ENCODE measurements at regions not wholly inside any gene's neighbourhood (a gene's known extent, or its start where the extent isn't known, plus 50 kb on each side); places are given as distances from the start of the nearest gene placed in this dataset.

- H3K27me3 ChIP-seq = no peaks in the 10 kb centered on the region
- intact Hi-C loops (cut with DNase I; ENCODE audit: low total_unique reads) = no loop called here
- no peak overlapping the region for H3K4me3 ChIP-seq
- H3K36me3 ChIP-seq = no peaks in the 10 kb centered on the region
- H3K9me3 ChIP-seq = no peaks in the 10 kb centered on the region
- no peaks in the 10 kb centered on the region for H3K4me1 ChIP-seq
- DNase-seq = no peak
- TF ChIP-seq CTCF (IDR thresholded peaks at IDR 0.05) (no peak), POLR2A (IDR thresholded peaks at IDR 0.05) (no peak)
- H3K27ac ChIP-seq = no peak overlapping the region
Observed at GRCh38 chr10:83603708-83604107, 535.6 kb upstream of the GHITM start.

- no peak for TF ChIP-seq POLR2A (IDR thresholded peaks at IDR 0.05)
- TF ChIP-seq CTCF (IDR thresholded peaks at IDR 0.05) = no peak
- Histone ChIP-seq H3K9me3 (no peaks in the 10 kb centered on the region), H3K27me3 (no peaks in the 10 kb centered on the region), H3K4me3 (no peak overlapping the region), H3K36me3 (no peaks in the 10 kb centered on the region), H3K4me1 (no peaks in the 10 kb centered on the region), H3K27ac (no peak overlapping the region)
- DNase-seq = no peak
- intact Hi-C loops (cut with DNase I; ENCODE audit: low total_unique reads) = no loop called here
Observed at GRCh38 chr10:83605783-83606630, 533.3 kb upstream of the GHITM start.

DNA sequence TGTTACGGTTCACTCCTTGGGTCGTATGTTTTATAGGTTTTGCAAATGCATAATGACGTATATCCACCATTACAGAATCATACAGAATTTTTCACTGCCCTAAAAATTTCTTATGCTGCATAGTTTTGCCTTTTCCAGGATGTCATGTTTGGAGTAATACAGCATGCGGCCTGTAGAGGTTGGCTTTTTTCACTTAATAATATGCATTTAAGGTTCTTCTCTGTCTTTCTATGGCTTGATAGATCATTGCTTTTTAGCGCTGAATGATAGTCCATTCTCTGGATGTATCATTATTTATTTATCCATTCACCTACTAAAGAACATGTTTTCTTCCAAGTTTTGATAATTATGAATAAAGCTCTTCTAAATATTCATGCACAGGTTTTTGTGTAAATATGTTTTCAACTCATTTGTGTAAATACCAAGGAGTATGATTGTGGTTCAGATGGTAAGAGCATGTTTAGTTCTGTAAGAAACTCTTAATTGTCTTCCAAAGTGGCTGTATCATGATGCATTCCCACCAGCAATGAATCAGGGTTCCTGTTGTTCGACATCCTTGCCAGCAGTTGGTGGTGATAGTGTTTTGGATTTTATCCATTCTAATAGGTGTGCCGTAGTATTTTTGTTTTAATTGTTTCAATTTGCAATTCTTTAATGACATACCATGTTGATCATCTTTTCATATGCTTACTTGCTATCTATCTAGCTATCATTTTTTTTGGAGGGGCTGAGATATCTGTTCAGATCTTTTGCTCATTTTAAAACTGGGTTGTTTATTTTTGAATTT, 531.2 kb upstream of the GHITM start:
- H3K9me3 ChIP-seq = no peaks in the 10 kb centered on the region
- H3K4me3 ChIP-seq = no peak overlapping the region
- H3K27me3 ChIP-seq = no peaks in the 10 kb centered on the region
- H3K4me1 ChIP-seq = no peaks in the 10 kb centered on the region
- no peak for DNase-seq
- intact Hi-C loops (cut with DNase I; ENCODE audit: low total_unique reads) = no loop called here
- no peaks in the 10 kb centered on the region for H3K36me3 ChIP-seq
- H3K27ac ChIP-seq = no peak overlapping the region
- TF ChIP-seq POLR2A (IDR thresholded peaks at IDR 0.05) = no peak
- no peak for TF ChIP-seq CTCF (IDR thresholded peaks at IDR 0.05)

GRCh38 chr10:83612050-83612449, 527.3 kb upstream of the GHITM start:
- DNase-seq = no peak
- Histone ChIP-seq H3K27me3 (no peaks in the 10 kb centered on the region), H3K4me3 (no peak overlapping the region), H3K4me1 (no peaks in the 10 kb centered on the region), H3K36me3 (no peaks in the 10 kb centered on the region), H3K27ac (no peak overlapping the region), H3K9me3 (no peaks in the 10 kb centered on the region)
- intact Hi-C loops (cut with DNase I; ENCODE audit: low total_unique reads) = no loop called here
- TF ChIP-seq CTCF (IDR thresholded peaks at IDR 0.05) (no peak), POLR2A (IDR thresholded peaks at IDR 0.05) (no peak)

- Histone ChIP-seq H3K4me1 (no peaks in the 10 kb centered on the region), H3K4me3 (no peak overlapping the region), H3K9me3 (no peaks in the 10 kb centered on the region), H3K36me3 (no peaks in the 10 kb centered on the region), H3K27me3 (no peaks in the 10 kb centered on the region), H3K27ac (no peak overlapping the region)
- no peak for DNase-seq
- intact Hi-C loops (cut with DNase I; ENCODE audit: low total_unique reads) = no loop called here
- TF ChIP-seq CTCF (IDR thresholded peaks at IDR 0.05) (no peak), POLR2A (IDR thresholded peaks at IDR 0.05) (no peak)
Observed at GRCh38 chr10:83612746-83613145, 526.6 kb upstream of the GHITM start.

Data from uterus (tissue), 3 donors.